ENCODE measurements at regions not wholly inside any gene's neighbourhood (a gene's known extent, or its start where the extent isn't known, plus 50 kb on each side); places are given as distances from the start of the nearest gene placed in this dataset.

DNA sequence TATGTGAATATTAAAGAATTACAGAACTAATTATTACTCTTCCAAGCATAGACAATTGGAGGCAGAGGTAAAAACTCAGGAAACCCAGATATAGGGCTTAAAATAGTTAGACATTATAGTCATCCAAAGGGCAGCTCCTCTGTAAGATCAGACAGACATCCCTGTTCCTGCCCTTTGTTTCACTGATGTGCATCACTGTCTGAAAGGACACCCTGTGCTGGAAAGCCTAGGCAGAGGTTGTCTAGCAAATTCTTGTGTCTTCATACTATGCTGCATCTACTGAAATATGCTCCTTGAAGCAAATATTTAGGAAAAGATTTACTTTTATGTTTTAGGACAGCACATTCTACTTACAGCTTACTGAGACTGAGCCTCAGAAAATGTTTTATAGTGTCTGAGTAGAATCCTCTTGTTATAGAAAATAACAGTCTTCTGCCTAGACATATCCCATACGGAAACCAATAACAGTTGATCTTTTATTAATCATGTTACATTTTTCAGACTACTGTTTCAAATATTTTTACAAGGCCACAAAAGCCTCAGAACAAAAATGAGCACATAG is 977.3 kb upstream of the CDH2 start:
- H3K14ac ChIP-seq (ENCODE audit: insufficient read length), result no peak overlapping the region
- H3K27me3 ChIP-seq (replicated peaks in 1 of 4; ENCODE audit: control insufficient read depth in 3 of 4, extremely low read depth in 1 of 4, insufficient read depth in 3 of 4, low read length in 3 of 4), result no peaks in the 10 kb centered on the region
- 94% methylated on average over 1 of the region's 1 CpG; no CpG with 5 or more reads in 1 of the 2 experiments for WGBS, 2 experiments (ENCODE audit: extremely low coverage in 1 of 2, insufficient coverage in 1 of 2, insufficient read length in 1 of 2, insufficient replicate concordance in 2 of 2, low coverage in 1 of 2, low lambda C conversion rate in 2 of 2, missing lambda C conversion rate in 1 of 2)
- ChIA-PET POLR2A (ENCODE audit: partially characterized antibody) (interaction anchor here (1.7 kb wide), 1 partner anchor 19 kb away, joined by 4 read pairs; no protein-coding TSS in a partner anchor), CTCF (ENCODE audit: partially characterized antibody) (no interaction called here)
- no peaks in the 10 kb centered on the region for H4K20me1 ChIP-seq (replicated peaks in 1 of 2; ENCODE audit: control insufficient read depth in 1 of 2, insufficient read depth in 2 of 2, low read length in 2 of 2)
- no peak overlapping the region for H3K23ac ChIP-seq (ENCODE audit: insufficient read length)
- no peak overlapping the region for H2BK5ac ChIP-seq (ENCODE audit: low read depth, low read length)
- DNase-seq (ENCODE audit: low read depth in 1 of 2, low spot score in 2 of 2) (no peak), FAIRE-seq (no peak)
- H3K23me2 ChIP-seq (ENCODE audit: low read depth, low read length), result no peaks in the 10 kb centered on the region
- TF ChIP-seq SAP30 (IDR thresholded peaks at IDR 0.05; ENCODE audit: insufficient read depth, insufficient replicate concordance, low read length), result no peak
- TF ChIP-seq MAFK (IDR thresholded peaks at IDR 0.05; ENCODE audit: low read depth, low read length), result no peak
- TF ChIP-seq SP1 (IDR thresholded peaks at IDR 0.05; ENCODE audit: low read depth, low read length), result no peak
- TF ChIP-seq CBX5 (IDR thresholded peaks at IDR 0.05; ENCODE audit: low read depth, low read length), result no peak
- no peak for TF ChIP-seq JUND (IDR thresholded peaks at IDR 0.05; ENCODE audit: low read length)
- TF ChIP-seq RXRA (IDR thresholded peaks at IDR 0.05; ENCODE audit: insufficient read depth, low read depth, low read length), result no peak
- no peak for TF ChIP-seq RBBP5 (IDR thresholded peaks at IDR 0.05; ENCODE audit: borderline replicate concordance, low read depth, low read length)
- no peak for TF ChIP-seq BRCA1 (IDR thresholded peaks at IDR 0.05; ENCODE audit: low read depth, low read length)
- no peak for TF ChIP-seq SIRT6 (IDR thresholded peaks at IDR 0.05; ENCODE audit: low read length)
- TF ChIP-seq SRF (IDR thresholded peaks at IDR 0.05; ENCODE audit: low read depth, low read length), result no peak
- TF ChIP-seq JUN (IDR thresholded peaks at IDR 0.05; ENCODE audit: low read depth, low read length), result no peak
- no peak overlapping the region for H2AFZ ChIP-seq (ENCODE audit: low read length)
- no peak overlapping the region for H3K27ac ChIP-seq (ENCODE audit: low read depth, low read length)
- no peaks in the 10 kb centered on the region for H3K79me2 ChIP-seq (ENCODE audit: control insufficient read depth in 1 of 2, insufficient read depth in 2 of 2, low read length in 2 of 2)
- no peak overlapping the region for H4K91ac ChIP-seq (replicated peaks; ENCODE audit: insufficient read length, low read length)
- H4K5ac ChIP-seq (ENCODE audit: insufficient read length, low read depth, low read length), result no peak overlapping the region
- no peaks in the 10 kb centered on the region for H3K9me3 ChIP-seq (ENCODE audit: insufficient read depth in 2 of 2, low read depth in 1 of 2, low read length in 1 of 2)
- H2BK12ac ChIP-seq (ENCODE audit: low read depth, low read length), result no peak overlapping the region
- H4K8ac ChIP-seq (ENCODE audit: extremely low read depth, insufficient read depth, low read length), result no peak overlapping the region
- no peak overlapping the region for H2BK20ac ChIP-seq (ENCODE audit: low read length)
- no peak overlapping the region for H3K18ac ChIP-seq (ENCODE audit: extremely low read depth, low read length)
- peaks cover 0 to 5% (median 0%) of the 10 kb centered on the region in 4 experiments; a peak in 1 of 7 replicates for H3K4me1 ChIP-seq (replicated peaks in 1 of 4; ENCODE audit: control insufficient read depth in 3 of 4, insufficient read depth in 4 of 4, low read length in 3 of 4)
- no peak overlapping the region for H3K56ac ChIP-seq (replicated peaks; ENCODE audit: insufficient read length, low read depth, low read length)
- no peak overlapping the region for H3K4me3 ChIP-seq (ENCODE audit: extremely low read depth in 1 of 4, insufficient read depth in 2 of 4, low read depth in 3 of 4, low read length in 4 of 4)
- H2AK5ac ChIP-seq (ENCODE audit: low read depth, low read length), result no peak overlapping the region
- H3K36me3 ChIP-seq (ENCODE audit: control insufficient read depth in 2 of 4, insufficient read depth in 4 of 4, low read length in 3 of 4), result no peaks in the 10 kb centered on the region
- H2BK120ac ChIP-seq (replicated peaks; ENCODE audit: low read depth, low read length), result no peak overlapping the region
- H3K4ac ChIP-seq (replicated peaks; ENCODE audit: insufficient read length, low read depth, low read length), result no peak overlapping the region
- H3K79me1 ChIP-seq (ENCODE audit: low read depth, low read length), result no peaks in the 10 kb centered on the region
- H3K4me2 ChIP-seq (ENCODE audit: insufficient read depth in 1 of 2, low read depth in 2 of 2, low read length in 2 of 2), result no peak overlapping the region
- no peak overlapping the region for H2BK15ac ChIP-seq (ENCODE audit: low read length)
- H3K9ac ChIP-seq (replicated peaks in 1 of 4; ENCODE audit: extremely low read depth in 1 of 4, low read depth in 3 of 4, low read length in 3 of 4), result no peak overlapping the region
